Stimulated activated CD8-positive, alpha-beta memory T cell treated with anti-CD3 and anti-CD28 coated beads, Interleukin-7, amount 100 ng/mL, for 24 hours (primary cell): ENCODE measurements at regions not wholly inside any gene's neighbourhood (a gene's known extent, or its start where the extent isn't known, plus 50 kb on each side); places are given as distances from the start of the nearest gene placed in this dataset.

Experiments
- DNase-seq: peaks from one replicate; pipeline ENCODE4 v3.0.0-alpha.2; 2020; ENCODE audit warnings: low read depth

- no peak for DNase-seq
These were observed 152.9 kb downstream of the RPS24 start for GRCh38 chr10:78186572-78186971.

GRCh38 chr10:78187371-78187770 is 153.7 kb downstream of the RPS24 start:
- DNase-seq = no peak

GRCh38 chr10:78188446-78188845 is 154.8 kb downstream of the RPS24 start:
- DNase-seq = no peak

- DNase-seq = no peak
These were observed 156.6 kb downstream of the RPS24 start for GRCh38 chr10:78190051-78190825.

- DNase-seq = no peak
These were observed 157.6 kb downstream of the RPS24 start for GRCh38 chr10:78191301-78191700.

- no peak for DNase-seq
These were observed 159.5 kb downstream of the RPS24 start for GRCh38 chr10:78193189-78193588.

GRCh38 chr10:78194050-78194449 is 160.4 kb downstream of the RPS24 start:
- no peak for DNase-seq

- no peak for DNase-seq
These were observed 161.1 kb downstream of the RPS24 start for GRCh38 chr10:78194539-78195402.

- no peak for DNase-seq
These were observed 162.7 kb downstream of the RPS24 start for GRCh38 chr10:78196396-78196795.

GRCh38 chr10:78196964-78197363 is 163.3 kb downstream of the RPS24 start:
- no peak for DNase-seq

- DNase-seq = no peak
These were observed 164.1 kb downstream of the RPS24 start for GRCh38 chr10:78197628-78198272.

GRCh38 chr10:78199005-78199725 is 165.5 kb downstream of the RPS24 start:
- DNase-seq = no peak

GRCh38 chr10:78199759-78200158 is 166.1 kb downstream of the RPS24 start:
- no peak for DNase-seq

GRCh38 chr10:78200686-78201085 is 167.0 kb downstream of the RPS24 start:
- DNase-seq = no peak

GRCh38 chr10:78202386-78202785 is 168.7 kb downstream of the RPS24 start:
- no peak for DNase-seq

- no peak for DNase-seq
These were observed 170.5 kb downstream of the RPS24 start for GRCh38 chr10:78203915-78204818.

- DNase-seq = no peak
These were observed 171.9 kb downstream of the RPS24 start for GRCh38 chr10:78205457-78206016.

GRCh38 chr10:78207216-78207615 is 173.6 kb downstream of the RPS24 start:
- no peak for DNase-seq

GRCh38 chr10:78207776-78208175 is 174.1 kb downstream of the RPS24 start:
- no peak for DNase-seq

GRCh38 chr10:78209970-78210369 is 176.3 kb downstream of the RPS24 start:
- no peak for DNase-seq

GRCh38 chr10:78210548-78210947 is 176.9 kb downstream of the RPS24 start:
- DNase-seq = no peak
